ENCODE measurements at regions not wholly inside any gene's neighbourhood (a gene's known extent, or its start where the extent isn't known, plus 50 kb on each side); places are given as distances from the start of the nearest gene placed in this dataset.

DNA sequence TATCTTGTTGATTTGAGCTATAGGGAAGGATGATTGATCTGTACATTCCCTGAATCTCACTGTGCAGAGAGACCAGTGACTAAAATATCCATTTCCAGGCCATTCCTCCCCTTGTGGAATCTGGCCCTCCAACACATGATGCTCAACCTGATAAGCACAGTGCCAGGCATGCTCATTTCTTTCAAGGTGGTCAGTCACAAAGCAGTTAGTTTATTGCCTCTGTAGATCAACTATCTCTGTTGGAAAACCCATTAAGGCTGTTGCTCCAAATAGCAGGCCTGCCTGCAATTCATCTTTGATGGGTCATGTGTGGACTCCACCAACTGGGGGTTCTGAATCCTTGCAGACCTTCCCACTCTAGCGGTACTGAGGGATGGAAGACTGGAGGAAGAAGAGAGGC lies 168.6 kb upstream of the FOXK1 start:
- TF ChIP-seq MYC (IDR thresholded peaks at IDR 0.05; ENCODE audit: low read depth, low read length), result no peak
- TF ChIP-seq, protein P1, sequence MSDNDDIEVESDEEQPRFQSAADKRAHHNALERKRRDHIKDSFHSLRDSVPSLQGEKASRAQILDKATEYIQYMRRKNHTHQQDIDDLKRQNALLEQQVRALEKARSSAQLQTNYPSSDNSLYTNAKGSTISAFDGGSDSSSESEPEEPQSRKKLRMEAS (IDR thresholded peaks at IDR 0.05; ENCODE audit: low read depth, low read length), result no peak
- TF ChIP-seq POLR2A (IDR thresholded peaks at IDR 0.05; ENCODE audit: extremely low read depth, insufficient read length), result no peak
- TF ChIP-seq, protein P2, sequence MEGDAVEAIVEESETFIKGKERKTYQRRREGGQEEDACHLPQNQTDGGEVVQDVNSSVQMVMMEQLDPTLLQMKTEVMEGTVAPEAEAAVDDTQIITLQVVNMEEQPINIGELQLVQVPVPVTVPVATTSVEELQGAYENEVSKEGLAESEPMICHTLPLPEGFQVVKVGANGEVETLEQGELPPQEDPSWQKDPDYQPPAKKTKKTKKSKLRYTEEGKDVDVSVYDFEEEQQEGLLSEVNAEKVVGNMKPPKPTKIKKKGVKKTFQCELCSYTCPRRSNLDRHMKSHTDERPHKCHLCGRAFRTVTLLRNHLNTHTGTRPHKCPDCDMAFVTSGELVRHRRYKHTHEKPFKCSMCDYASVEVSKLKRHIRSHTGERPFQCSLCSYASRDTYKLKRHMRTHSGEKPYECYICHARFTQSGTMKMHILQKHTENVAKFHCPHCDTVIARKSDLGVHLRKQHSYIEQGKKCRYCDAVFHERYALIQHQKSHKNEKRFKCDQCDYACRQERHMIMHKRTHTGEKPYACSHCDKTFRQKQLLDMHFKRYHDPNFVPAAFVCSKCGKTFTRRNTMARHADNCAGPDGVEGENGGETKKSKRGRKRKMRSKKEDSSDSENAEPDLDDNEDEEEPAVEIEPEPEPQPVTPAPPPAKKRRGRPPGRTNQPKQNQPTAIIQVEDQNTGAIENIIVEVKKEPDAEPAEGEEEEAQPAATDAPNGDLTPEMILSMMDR (IDR thresholded peaks at IDR 0.05; ENCODE audit: low read depth, low read length), result no peak
- H3K4me3 ChIP-seq (ENCODE audit: low read depth, low read length), result no peak overlapping the region
- DNase-seq (ENCODE audit: low read depth), result no peak

DNA sequence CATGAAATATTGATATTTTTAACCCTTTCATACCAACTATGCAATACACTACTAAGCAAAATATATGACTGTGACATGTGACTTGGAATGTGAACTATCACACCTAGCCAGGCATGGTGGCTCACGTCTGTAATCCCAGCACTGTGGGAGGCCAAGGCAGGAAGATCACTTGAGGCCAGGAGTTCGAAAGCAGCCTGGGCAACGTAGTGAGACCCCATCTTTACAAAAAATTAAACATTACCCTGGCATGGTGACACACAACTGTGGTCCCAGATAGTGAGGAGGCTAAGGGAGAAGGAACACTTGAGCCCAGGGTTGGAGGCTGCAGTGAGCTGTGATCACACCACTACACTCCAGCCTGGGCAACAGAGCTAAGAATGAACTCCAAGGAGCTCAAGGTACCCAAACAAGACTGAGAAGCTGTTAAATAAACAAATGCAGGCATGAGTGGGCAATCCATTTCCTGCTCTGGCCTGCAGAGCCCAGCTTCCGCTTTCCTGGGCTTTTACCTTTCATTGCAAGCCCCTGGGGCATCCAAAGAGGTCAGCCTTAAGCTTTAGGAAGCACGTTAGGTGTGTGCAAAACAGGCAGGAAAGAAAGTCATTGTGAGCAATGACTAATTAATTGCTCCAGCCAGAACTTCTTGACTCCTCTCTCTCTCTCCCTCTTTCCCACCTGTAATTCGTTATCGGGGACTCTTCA lies 162.1 kb upstream of the FOXK1 start:
- no peak overlapping the region for H3K4me3 ChIP-seq (ENCODE audit: low read depth, low read length)
- DNase-seq (ENCODE audit: low read depth), result peak; percentile 22
- TF ChIP-seq, protein P1 (IDR thresholded peaks at IDR 0.05; ENCODE audit: low read depth, low read length), result no peak
- TF ChIP-seq MYC (IDR thresholded peaks at IDR 0.05; ENCODE audit: low read depth, low read length), result no peak
- TF ChIP-seq, protein P2 (IDR thresholded peaks at IDR 0.05; ENCODE audit: low read depth, low read length), result no peak
- no peak for TF ChIP-seq POLR2A (IDR thresholded peaks at IDR 0.05; ENCODE audit: extremely low read depth, insufficient read length)

DNA sequence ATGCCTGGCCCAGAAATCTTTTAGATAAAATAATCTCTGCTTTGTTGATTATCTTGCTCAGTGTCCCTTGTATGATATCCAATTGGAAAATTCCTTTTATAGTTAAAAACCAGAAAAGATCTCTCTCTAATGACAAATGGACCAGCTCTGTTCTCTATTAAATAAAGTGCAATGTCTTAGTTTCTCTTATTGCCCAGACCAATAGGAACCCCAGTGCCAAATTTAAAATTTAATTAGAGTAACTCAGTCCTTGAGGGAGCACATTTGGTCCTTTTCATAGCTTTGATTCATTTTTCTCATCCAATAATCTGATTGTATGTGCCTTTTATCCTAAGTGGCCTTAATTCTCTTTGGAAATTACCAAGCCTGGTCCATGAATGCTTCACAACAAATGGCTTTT lies 158.9 kb upstream of the FOXK1 start:
- DNase-seq (ENCODE audit: low read depth), result no peak
- TF ChIP-seq, protein P2 (IDR thresholded peaks at IDR 0.05; ENCODE audit: low read depth, low read length), result no peak
- TF ChIP-seq POLR2A (IDR thresholded peaks at IDR 0.05; ENCODE audit: extremely low read depth, insufficient read length), result no peak
- TF ChIP-seq, protein P1 (IDR thresholded peaks at IDR 0.05; ENCODE audit: low read depth, low read length), result no peak
- TF ChIP-seq MYC (IDR thresholded peaks at IDR 0.05; ENCODE audit: low read depth, low read length), result no peak
- no peak overlapping the region for H3K4me3 ChIP-seq (ENCODE audit: low read depth, low read length)

DNA sequence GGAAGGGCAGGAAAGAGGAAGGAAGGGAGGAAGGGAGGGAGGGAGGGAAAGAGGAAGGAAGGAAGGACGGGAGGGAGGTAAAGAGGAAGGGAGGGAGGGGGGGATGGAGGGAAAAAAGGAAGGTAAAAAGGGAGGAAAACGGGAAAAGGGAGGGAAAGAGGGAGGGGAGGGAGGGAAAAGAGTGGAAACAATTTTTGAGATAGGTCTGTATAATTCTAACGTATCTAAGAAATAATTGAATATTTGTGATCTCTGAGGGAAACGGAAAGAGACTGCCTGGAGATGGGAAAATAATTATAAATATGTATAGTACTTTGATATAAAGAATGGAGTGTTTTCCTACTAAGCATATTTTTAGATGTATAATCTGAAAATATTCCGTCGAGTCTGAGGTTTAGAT lies 158.2 kb upstream of the FOXK1 start:
- H3K4me3 ChIP-seq (ENCODE audit: low read depth, low read length), result no peak overlapping the region
- DNase-seq (ENCODE audit: low read depth), result no peak
- TF ChIP-seq, protein P2 (IDR thresholded peaks at IDR 0.05; ENCODE audit: low read depth, low read length), result no peak
- TF ChIP-seq, protein P1 (IDR thresholded peaks at IDR 0.05; ENCODE audit: low read depth, low read length), result no peak
- TF ChIP-seq MYC (IDR thresholded peaks at IDR 0.05; ENCODE audit: low read depth, low read length), result no peak
- TF ChIP-seq POLR2A (IDR thresholded peaks at IDR 0.05; ENCODE audit: extremely low read depth, insufficient read length), result no peak

DNA sequence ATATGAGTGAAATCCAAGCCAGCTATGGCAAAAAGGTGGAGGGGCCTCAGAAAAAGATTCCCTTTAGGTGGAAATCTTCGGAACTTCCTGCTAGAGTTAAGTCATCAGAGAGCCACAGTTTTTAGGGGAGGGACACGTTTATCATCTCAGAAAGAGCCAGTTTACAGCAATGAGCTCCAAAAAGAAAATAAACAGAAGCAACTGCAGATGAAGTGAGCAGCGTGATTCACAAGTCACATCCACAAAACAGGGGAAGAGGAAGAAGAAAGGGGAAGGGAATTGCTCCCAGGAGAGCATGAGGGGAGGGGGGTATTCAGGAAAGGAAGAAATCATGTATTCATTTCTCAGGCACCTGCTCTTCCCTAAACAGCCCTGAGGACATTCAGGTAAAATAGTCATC lies 156.2 kb upstream of the FOXK1 start:
- DNase-seq (ENCODE audit: low read depth), result no peak
- no peak for TF ChIP-seq MYC (IDR thresholded peaks at IDR 0.05; ENCODE audit: low read depth, low read length)
- TF ChIP-seq, protein P1 (IDR thresholded peaks at IDR 0.05; ENCODE audit: low read depth, low read length), result no peak
- TF ChIP-seq, protein P2 (IDR thresholded peaks at IDR 0.05; ENCODE audit: low read depth, low read length), result no peak
- no peak for TF ChIP-seq POLR2A (IDR thresholded peaks at IDR 0.05; ENCODE audit: extremely low read depth, insufficient read length)
- H3K4me3 ChIP-seq (ENCODE audit: low read depth, low read length), result no peak overlapping the region

Measured in NB4 (cell line).